IMR-90 (cell line): ENCODE measurements at regions not wholly inside any gene's neighbourhood (a gene's known extent, or its start where the extent isn't known, plus 50 kb on each side); places are given as distances from the start of the nearest gene placed in this dataset.

ENCODE experiments used
- ATAC-seq: fragments of 200-7000 bp; cut with Tn5 transposase; 2 replicates; pipeline ENCODE4 v1.9.1; 2020; ENCODE audit warnings: low read depth, mild to moderate bottlenecking, moderate library complexity
- BruUV-seq: library from RNA; stranded (reverse); fragments of 400-500 nt; replicated peaks from 2 replicates; lab custom pipeline; 2021; lab: Mats Ljungman, UMichigan
- CTCF ChIA-PET: fragments of 300-600 bp; formaldehyde crosslinking; extraction: SDS; loops from one replicate; lab custom pipeline; 2021; ENCODE audit warnings: antibody characterized with exemption; lab: Yijun Ruan, JAX
- POLR2A ChIA-PET: fragments of 300-600 bp; sonication (Branson Sonifier 250); formaldehyde crosslinking; loops from one replicate; lab custom pipeline; 2022; ENCODE audit warnings: antibody characterized with exemption; ENCODE audit not compliant: unreplicated experiment; lab: Charles Lee
- DNase-seq: peaks from one replicate; pipeline ENCODE4 v3.0.0; 2013
- H2AFZ ChIP-seq: replicated peaks from 2 replicates; pipeline ENCODE3; 2013; ENCODE audit warnings: low read length, mild to moderate bottlenecking; ENCODE audit not compliant: poor library complexity
- H2AK5ac ChIP-seq: 2 replicates; pipeline ENCODE4 v1.6.1; 2013; ENCODE audit warnings: low read depth, low read length, inconsistent platforms
- H2AK9ac ChIP-seq: replicated peaks from 2 replicates; pipeline ENCODE3; 2013; ENCODE audit warnings: mild to moderate bottlenecking, low read depth, low read length, moderate library complexity; ENCODE audit not compliant: poor library complexity
- H2BK120ac ChIP-seq: 2 replicates; pipeline ENCODE4 v1.6.1; 2013; ENCODE audit warnings: low read depth, low read length, inconsistent platforms
- H2BK15ac ChIP-seq: 3 replicates; pipeline ENCODE4 v1.6.1; 2013; ENCODE audit warnings: low read depth, low read length, inconsistent platforms
- H2BK20ac ChIP-seq: 2 replicates; pipeline ENCODE4 v1.6.1; 2013; ENCODE audit warnings: low read depth, mild to moderate bottlenecking, inconsistent platforms, low read length, moderate library complexity
- H2BK5ac ChIP-seq: 2 replicates; pipeline ENCODE4 v1.6.1; 2013; ENCODE audit warnings: mild to moderate bottlenecking, low read depth, low read length, inconsistent platforms; ENCODE audit not compliant: poor library complexity, severe bottlenecking
- H3K14ac ChIP-seq: replicated peaks from 2 replicates; pipeline ENCODE4 v1.6.1; 2013; ENCODE audit warnings: low read depth, low read length, inconsistent platforms
- H3K18ac ChIP-seq: 2 replicates; pipeline ENCODE4 v1.6.1; 2013; ENCODE audit warnings: low read depth, low read length, control low read depth
- H3K23ac ChIP-seq: 2 replicates; pipeline ENCODE4 v1.6.1; 2013; ENCODE audit warnings: low read depth, low read length, inconsistent platforms
- H3K27ac ChIP-seq: 2 replicates; pipeline ENCODE4 v1.5.1; 2013; ENCODE audit warnings: mild to moderate bottlenecking, control low read depth, low read length; ENCODE audit not compliant: insufficient read depth
- H3K27me3 ChIP-seq: 2 replicates; pipeline ENCODE4 v1.6.1; 2013; ENCODE audit warnings: low read length; ENCODE audit not compliant: control insufficient read depth, insufficient read depth
- H3K36me3 ChIP-seq: 2 replicates; pipeline ENCODE4 v1.6.1; 2013; ENCODE audit warnings: low read length, mixed read lengths; ENCODE audit not compliant: control insufficient read depth, insufficient read depth
- H3K4ac ChIP-seq: 2 replicates; pipeline ENCODE4 v1.6.1; 2013; ENCODE audit warnings: low read depth, low read length, inconsistent platforms
- H3K4me1 ChIP-seq: 2 replicates; pipeline ENCODE4 v1.6.1; 2013; ENCODE audit warnings: low read length, mixed read lengths; ENCODE audit not compliant: control insufficient read depth, insufficient read depth
- H3K4me2 ChIP-seq: 2 replicates; pipeline ENCODE4 v1.6.1; 2013; ENCODE audit warnings: low read depth, mild to moderate bottlenecking, control low read depth, low read length, moderate library complexity
- H3K4me3 ChIP-seq: 2 replicates; pipeline ENCODE4 v1.5.1; 2013; ENCODE audit warnings: low read depth, mild to moderate bottlenecking, control low read depth, low read length, moderate library complexity; ENCODE audit not compliant: insufficient read depth
- H3K56ac ChIP-seq: 2 replicates; pipeline ENCODE4 v1.6.1; 2013; ENCODE audit warnings: low read length, inconsistent platforms; ENCODE audit not compliant: insufficient read depth; ENCODE audit errors: extremely low read depth
- H3K79me1 ChIP-seq, 2 experiments: 2 replicates each; pipeline ENCODE4 v1.6.1; 2013; ENCODE audit warnings: low read length in 2 of 2, inconsistent platforms in 1 of 2, low read depth in 1 of 2
- H3K9ac ChIP-seq: 2 replicates; pipeline ENCODE4 v1.6.1; 2013; ENCODE audit warnings: low read depth, low read length, control low read depth
- H3K9me1 ChIP-seq: 2 replicates; pipeline ENCODE4 v1.6.1; 2013; ENCODE audit warnings: low read length, inconsistent platforms; ENCODE audit not compliant: insufficient read depth
- H3K9me3 ChIP-seq: 2 replicates; pipeline ENCODE4 v1.6.1; 2013; ENCODE audit warnings: low read length; ENCODE audit not compliant: control insufficient read depth, insufficient read depth
- H4K20me1 ChIP-seq: 2 replicates; pipeline ENCODE4 v1.6.1; 2013; ENCODE audit warnings: low read length, inconsistent platforms; ENCODE audit not compliant: insufficient read depth
- H4K5ac ChIP-seq: 2 replicates; pipeline ENCODE4 v1.6.1; 2013; ENCODE audit warnings: mild to moderate bottlenecking, low read depth, low read length, control low read depth
- H4K8ac ChIP-seq, 2 experiments: 2 replicates each; pipeline ENCODE4 v1.6.1; 2013; ENCODE audit warnings: low read depth in 2 of 2, low read length in 2 of 2, control low read depth in 1 of 2, inconsistent platforms in 1 of 2
- H4K91ac ChIP-seq: 2 replicates; pipeline ENCODE4 v1.6.1; 2013; ENCODE audit warnings: low read depth, low read length, inconsistent platforms; ENCODE audit not compliant: insufficient read depth
- BHLHE40 ChIP-seq: fragments of 150-350 bp; IDR thresholded peaks from 2 replicates; pipeline ENCODE4 v1.6.1; 2016; ENCODE audit warnings: mild to moderate bottlenecking, low read depth, low read length
- CEBPB ChIP-seq: IDR thresholded peaks from 2 replicates; pipeline ENCODE4 v1.6.1; 2012; ENCODE audit warnings: low read depth, low read length, improper control_type of control experiment
- CHD1 ChIP-seq: IDR thresholded peaks from 2 replicates; pipeline ENCODE4 v1.6.1; 2012; ENCODE audit warnings: low read depth, low read length, improper control_type of control experiment
- FOS ChIP-seq: fragments of 150-350 bp; IDR thresholded peaks from 2 replicates; pipeline ENCODE4 v1.6.1; 2016; ENCODE audit warnings: low read depth, low read length
- POLR2A ChIP-seq: IDR thresholded peaks from 2 replicates; pipeline ENCODE4 v1.6.1; 2012; ENCODE audit warnings: mild to moderate bottlenecking, low read depth, low read length
- SMC3 ChIP-seq: fragments of 150-350 bp; IDR thresholded peaks from 2 replicates; pipeline ENCODE4 v1.6.1; 2016; ENCODE audit warnings: low read depth, mild to moderate bottlenecking, antibody characterized with exemption, low read length, moderate library complexity
- dilution Hi-C: fragments of 300-500 bp; cut with HindIII; formaldehyde crosslinking; loops from one replicate; pipeline ENCODE4 v1.14.3; 2018; ENCODE audit warnings: low sequenced_read_pairs; ENCODE audit not compliant: unreplicated experiment
- in situ Hi-C: fragments of 300-500 bp; cut with MboI; formaldehyde crosslinking; loops from 3 replicates; pipeline ENCODE4 v1.14.3; 2019; ENCODE audit warnings: low sequenced_read_pairs, inconsistent platforms, mixed read lengths
- intact Hi-C: fragments of 100-400 bp; cut with micrococcal nuclease; formaldehyde crosslinking; loops from 2 replicates; pipeline ENCODE4 v1.10.0; 2022
- TF ChIP-seq, protein P1 (sequence below): conservative IDR thresholded peaks from 2 replicates; pipeline ENCODE4 v1.5.1; 2012; ENCODE audit warnings: mild to moderate bottlenecking, low read depth, low read length, improper control_type of control experiment

DNA sequence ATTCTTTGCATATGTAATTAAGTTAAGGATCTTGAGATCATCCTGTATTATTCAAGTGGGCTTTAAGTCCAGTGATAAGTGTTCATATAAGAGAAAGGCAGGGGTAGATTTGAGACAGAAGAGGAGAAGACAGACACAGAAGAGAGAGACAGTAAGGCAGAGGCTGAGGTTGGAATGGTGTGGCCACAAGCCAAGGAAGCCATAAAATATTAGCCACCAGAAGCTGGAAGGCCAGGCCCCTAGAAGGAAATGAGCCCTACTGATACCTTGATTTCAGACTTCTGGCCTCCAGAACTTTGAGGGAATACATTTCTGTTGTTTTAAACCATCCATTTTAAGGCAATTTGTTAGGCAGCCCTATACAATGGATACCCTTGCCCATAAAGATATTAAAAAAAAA lies 66.9 kb upstream of the DLX2 start:
- Histone ChIP-seq H3K79me1 (no peaks in the 10 kb centered on the region), H4K8ac (no peak overlapping the region), H2BK15ac (no peak overlapping the region), H3K4ac (no peak overlapping the region), H3K27me3 (peaks cover 4% of the 10 kb centered on the region; the same call in 1 of the 2 replicates), H2BK120ac (no peak overlapping the region), H2AK9ac (no peak overlapping the region), H2AK5ac (no peak overlapping the region), H3K9ac (no peak overlapping the region), H3K9me1 (no peaks in the 10 kb centered on the region), H3K56ac (no peak overlapping the region), H2BK5ac (no peak overlapping the region), H3K9me3 (no peaks in the 10 kb centered on the region), H2BK20ac (no peak overlapping the region), H4K20me1 (no peaks in the 10 kb centered on the region), H3K14ac (no peak overlapping the region), H3K4me2 (no peak overlapping the region), H3K4me3 (no peak overlapping the region), H4K91ac (no peak overlapping the region), H3K27ac (no peak overlapping the region), H3K36me3 (no peaks in the 10 kb centered on the region), H4K5ac (no peak overlapping the region), H3K4me1 (peaks cover 2% of the 10 kb centered on the region; the same call in 1 of the 2 replicates), H2AFZ (no peak overlapping the region), H3K18ac (no peak overlapping the region), H3K23ac (no peak overlapping the region)
- TF ChIP-seq POLR2A (no peak), FOS (no peak), SMC3 (no peak), BHLHE40 (no peak), CHD1 (no peak), CEBPB (no peak)
- TF ChIP-seq, protein P1, sequence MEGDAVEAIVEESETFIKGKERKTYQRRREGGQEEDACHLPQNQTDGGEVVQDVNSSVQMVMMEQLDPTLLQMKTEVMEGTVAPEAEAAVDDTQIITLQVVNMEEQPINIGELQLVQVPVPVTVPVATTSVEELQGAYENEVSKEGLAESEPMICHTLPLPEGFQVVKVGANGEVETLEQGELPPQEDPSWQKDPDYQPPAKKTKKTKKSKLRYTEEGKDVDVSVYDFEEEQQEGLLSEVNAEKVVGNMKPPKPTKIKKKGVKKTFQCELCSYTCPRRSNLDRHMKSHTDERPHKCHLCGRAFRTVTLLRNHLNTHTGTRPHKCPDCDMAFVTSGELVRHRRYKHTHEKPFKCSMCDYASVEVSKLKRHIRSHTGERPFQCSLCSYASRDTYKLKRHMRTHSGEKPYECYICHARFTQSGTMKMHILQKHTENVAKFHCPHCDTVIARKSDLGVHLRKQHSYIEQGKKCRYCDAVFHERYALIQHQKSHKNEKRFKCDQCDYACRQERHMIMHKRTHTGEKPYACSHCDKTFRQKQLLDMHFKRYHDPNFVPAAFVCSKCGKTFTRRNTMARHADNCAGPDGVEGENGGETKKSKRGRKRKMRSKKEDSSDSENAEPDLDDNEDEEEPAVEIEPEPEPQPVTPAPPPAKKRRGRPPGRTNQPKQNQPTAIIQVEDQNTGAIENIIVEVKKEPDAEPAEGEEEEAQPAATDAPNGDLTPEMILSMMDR, result no peak
- CTCF ChIA-PET, result no interaction called here
- no peak for DNase-seq
- in situ Hi-C loops, result loop anchor here (5.0 kb wide), 1 partner anchor 293 kb away; no protein-coding TSS in a partner anchor
- dilution Hi-C loops, result no loop called here
- BruUV-seq, result no TSS peak
- POLR2A ChIA-PET, result no interaction called here
- intact Hi-C loops, result loop anchor here (10.0 kb wide), 1 partner anchor 115 kb away; no protein-coding TSS in a partner anchor
- no peak for ATAC-seq
